ENCODE measurements at regions not wholly inside any gene's neighbourhood (a gene's known extent, or its start where the extent isn't known, plus 50 kb on each side); places are given as distances from the start of the nearest gene placed in this dataset.
"Not testable (repeated sequence)": the region's sequence is repeated elsewhere in the genome, so short reads cannot be mapped to it uniquely, and the experiment has no call there.

DNA sequence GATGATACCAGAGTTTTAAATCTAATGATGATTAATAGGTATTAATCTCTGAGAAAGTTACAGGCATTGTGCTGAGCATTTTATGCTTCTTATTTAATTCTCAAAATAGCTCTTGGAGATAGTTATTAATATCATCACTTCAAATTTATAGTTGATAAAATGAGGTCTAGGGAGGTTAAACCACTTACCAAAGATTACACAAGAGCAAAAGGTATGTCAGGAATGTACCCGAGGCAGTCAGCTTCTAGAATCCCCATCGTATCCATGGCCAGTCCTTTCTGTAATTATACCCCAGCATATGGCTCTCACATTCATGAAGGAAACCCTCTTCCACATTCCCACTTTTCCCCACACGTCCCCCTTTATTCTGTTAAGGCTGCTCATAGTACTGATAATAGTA lies 421.3 kb downstream of the PYDC2 start:
- no peak for DNase-seq

DNA sequence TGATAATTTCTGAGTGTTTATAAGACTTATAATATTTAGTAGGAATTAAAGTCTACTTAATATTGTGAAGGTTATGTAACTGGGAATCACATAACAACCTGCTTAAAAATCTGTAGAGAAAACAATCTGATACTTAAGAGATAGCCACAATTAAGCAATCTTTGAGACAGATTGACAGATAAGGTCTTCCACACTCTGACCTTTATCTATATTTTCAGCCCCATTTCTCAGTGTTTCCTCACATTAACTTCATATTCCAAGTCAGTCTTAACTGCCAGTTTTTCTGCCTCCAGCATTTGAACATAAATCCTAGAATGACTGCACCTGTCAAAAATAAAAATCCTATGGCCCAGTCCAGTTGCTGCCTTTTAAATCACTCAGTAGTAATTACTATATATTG lies 423.2 kb downstream of the PYDC2 start:
- no peak for DNase-seq

DNA sequence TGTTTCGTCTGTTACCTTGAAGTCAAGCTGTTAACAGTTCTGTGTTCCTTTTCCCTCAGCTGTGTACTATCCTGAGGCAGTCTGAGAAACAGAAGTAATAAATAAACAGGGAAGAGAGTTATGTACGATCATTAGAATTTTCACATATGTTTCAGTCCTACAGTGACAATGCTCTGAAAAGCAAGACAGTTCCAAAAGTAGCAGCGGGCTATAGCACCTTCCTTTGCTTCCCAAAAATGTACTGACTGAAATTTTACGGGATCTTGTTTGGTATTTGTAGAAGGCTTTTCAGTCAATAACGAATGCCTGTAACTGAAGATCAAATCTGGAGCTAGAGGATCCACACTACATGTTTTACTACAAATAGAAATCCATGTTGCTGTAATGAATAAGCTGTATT lies 428.1 kb downstream of the PYDC2 start:
- DNase-seq, result no peak

- no peak for DNase-seq
Observed at GRCh38 chr3:191889756-191890155, 428.8 kb downstream of the PYDC2 start.

GRCh38 chr3:191894406-191894805 lies 433.4 kb downstream of the PYDC2 start:
- DNase-seq, result no peak

GRCh38 chr3:191901741-191902140 lies 440.8 kb downstream of the PYDC2 start:
- no peak for DNase-seq

- DNase-seq, result no peak
Observed at GRCh38 chr3:191912616-191913204, 451.7 kb downstream of the PYDC2 start.

- no peak for DNase-seq
Observed at GRCh38 chr3:191915712-191916111, 454.7 kb downstream of the PYDC2 start.

DNA sequence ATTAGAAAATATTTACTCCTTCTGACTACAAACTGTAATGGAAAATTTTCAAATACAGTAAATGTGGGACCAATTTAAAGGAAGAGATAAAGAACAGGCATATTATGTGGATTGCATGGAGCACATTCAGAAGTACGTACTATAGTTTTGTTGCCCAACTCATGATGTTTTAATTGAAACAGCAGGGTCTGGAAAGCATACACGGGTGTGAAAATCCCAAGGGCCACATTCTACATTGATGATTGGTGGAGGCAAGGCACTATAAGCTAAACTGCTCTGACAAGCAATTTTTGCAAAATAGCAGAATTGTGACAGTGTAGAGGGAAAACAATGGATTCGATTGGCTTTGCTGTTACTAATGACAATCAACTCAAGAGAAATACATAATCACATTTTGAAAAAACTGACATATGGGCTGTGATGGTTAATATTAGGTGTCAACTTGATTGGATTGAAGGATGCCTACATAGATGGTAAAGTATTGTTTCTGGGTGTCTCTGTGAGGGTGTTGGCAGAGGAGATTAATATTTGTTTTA lies 458.6 kb downstream of the PYDC2 start:
- DNase-seq, result no peak

DNA sequence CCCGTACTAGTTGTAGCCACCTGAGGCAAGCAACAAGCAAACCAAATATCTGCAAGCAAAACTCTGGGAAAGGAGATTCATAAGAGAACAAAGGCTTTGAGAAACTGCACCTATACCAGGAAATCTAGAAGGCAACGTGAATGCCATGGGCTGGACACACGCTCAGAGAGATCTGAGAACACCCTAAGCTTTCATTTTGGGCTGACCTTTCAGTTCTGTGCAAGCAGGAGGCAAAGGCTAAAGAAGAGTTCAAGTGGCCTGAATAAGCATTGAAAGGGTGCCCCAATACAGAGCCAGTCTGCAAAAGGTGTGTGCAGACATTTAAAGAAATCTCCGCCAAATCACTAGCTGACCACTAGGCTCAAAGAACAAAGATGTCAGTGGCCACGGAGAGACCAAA lies 461.6 kb downstream of the PYDC2 start:
- DNase-seq, result no peak

- not testable (repeated sequence) for DNase-seq
Observed at GRCh38 chr3:191927183-191927817, 466.3 kb downstream of the PYDC2 start.

- not testable (repeated sequence) for DNase-seq
Observed at GRCh38 chr3:191927998-191928397, 467.0 kb downstream of the PYDC2 start.

DNA sequence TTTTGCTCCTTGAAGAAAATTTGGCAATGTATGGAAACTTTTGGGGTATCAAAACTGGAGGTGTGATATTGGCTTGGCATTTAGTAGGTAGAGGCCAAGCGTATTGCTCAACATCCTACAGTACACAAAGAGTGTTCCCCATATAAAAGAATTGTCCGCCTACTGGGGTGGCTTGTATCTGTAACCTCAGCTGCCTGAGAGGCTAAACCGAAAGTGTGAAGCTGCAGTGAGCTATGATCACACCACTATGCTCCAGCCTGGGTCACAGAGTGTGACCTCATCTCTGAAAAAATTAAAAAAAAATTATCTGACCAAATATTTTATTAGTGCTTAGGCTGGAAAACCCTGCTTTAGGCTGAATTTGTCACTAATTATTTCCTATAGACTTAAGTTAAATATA lies 483.9 kb downstream of the PYDC2 start:
- no peak for DNase-seq

- no peak for DNase-seq
Observed at GRCh38 chr3:191952186-191952585, 491.2 kb downstream of the PYDC2 start.

DNA sequence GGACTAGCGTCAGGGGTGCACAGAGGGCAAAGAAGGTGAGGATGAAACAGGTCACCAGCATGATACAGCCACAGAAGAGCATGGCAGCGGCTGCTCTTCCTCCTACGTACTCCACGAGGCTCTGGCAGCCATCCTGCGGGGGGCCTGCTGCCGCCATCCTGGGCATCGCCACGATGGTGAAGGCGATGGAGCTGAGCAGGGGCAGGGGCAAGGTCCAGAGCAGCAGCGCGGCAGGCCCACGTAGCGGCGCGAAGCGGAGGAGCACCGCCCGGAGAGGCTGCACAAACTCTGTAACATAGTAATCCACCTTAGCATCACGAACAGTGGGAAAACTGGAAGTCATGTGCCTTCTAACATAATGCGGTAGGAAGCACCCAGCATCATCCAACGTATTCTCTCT lies 491.6 kb downstream of the PYDC2 start:
- DNase-seq, result no peak

GRCh38 chr3:191958980-191959671 lies 498.2 kb downstream of the PYDC2 start:
- DNase-seq, result no peak

GRCh38 chr3:191959876-191960413 lies 499.0 kb downstream of the PYDC2 start:
- no peak for DNase-seq

GRCh38 chr3:191961022-191961421 lies 500.1 kb downstream of the PYDC2 start:
- DNase-seq, result no peak

DNA sequence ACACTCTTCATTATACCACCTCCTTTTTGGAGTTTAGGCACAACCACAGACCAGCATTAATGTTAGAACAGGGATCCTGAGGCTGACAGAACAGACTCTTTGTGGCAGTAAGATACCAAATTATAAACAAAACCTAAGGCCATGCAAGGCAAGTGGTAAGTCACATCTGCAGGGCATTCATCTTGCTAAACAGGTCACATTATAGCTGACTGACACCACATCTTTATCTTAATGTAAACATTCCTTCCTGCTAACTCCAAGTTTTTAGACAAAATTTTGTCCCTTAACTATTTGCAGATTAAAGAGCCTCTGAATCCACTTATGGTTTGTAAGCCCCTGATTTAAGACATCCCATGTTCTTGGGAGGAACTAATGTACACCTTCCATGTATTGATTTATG lies 500.6 kb downstream of the PYDC2 start:
- no peak for DNase-seq

DNA sequence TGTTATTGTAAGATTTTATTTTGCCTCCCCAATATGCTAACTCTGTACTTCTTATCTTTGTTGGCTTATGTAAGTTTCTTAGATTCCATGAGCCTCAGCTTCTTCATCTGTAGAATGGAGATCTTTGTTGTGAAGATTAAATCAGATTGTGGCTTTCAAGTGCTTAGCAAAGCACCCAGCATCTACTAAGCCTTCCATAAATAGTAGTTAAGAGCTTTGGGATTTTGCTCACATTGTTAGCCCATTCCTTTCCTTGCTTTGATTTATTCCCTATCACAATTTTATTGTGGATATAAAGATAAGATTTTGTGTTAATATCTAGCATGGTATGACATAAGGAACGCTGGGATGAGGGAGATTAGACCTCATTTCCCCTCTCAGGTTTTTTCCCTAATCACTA lies 501.4 kb downstream of the PYDC2 start:
- no peak for DNase-seq

- no peak for DNase-seq
Observed at GRCh38 chr3:191963182-191963581, 502.2 kb downstream of the PYDC2 start.

GRCh38 chr3:191966556-191966955 lies 505.6 kb downstream of the PYDC2 start:
- DNase-seq, result no peak

DNA sequence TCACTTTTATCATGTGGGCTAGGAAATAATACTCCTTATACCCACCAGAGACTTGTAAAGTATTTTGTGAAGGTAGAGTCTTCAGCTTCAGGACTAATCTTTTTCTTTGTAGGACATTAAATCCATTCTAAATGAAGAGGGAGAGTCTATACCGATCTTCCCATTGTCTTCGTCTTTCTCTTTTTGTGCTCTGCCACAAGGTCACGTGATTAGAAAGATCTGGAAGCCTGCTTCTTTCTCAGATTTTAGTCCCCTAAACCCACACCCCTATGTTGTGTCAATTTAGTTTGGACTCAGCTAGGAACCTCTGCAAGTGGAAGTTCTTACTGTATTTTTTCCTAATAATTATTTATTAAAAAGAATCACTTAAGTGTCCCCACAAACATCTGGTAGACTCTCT lies 507.3 kb downstream of the PYDC2 start:
- DNase-seq, result no peak
